ENCODE measurements at regions not wholly inside any gene's neighbourhood (a gene's known extent, or its start where the extent isn't known, plus 50 kb on each side); places are given as distances from the start of the nearest gene placed in this dataset.

- Mint-ChIP-seq H3K27ac (no peak overlapping the region), H3K4me1 (no peaks in the 10 kb centered on the region), H3K9me3 (peaks cover 9% of the 10 kb centered on the region), H3K4me3 (no peak overlapping the region), H3K36me3 (ENCODE audit: low read depth) (no peaks in the 10 kb centered on the region), H3K27me3 (ENCODE audit: low read depth) (no peaks in the 10 kb centered on the region)
- TF ChIP-seq CTCF (IDR thresholded peaks at IDR 0.05; ENCODE audit: unreplicated experiment in 3 of 3): no peak
Measured at GRCh38 chr6:19193624-19194023, 643.5 kb upstream of the ID4 start.

- H3K27ac Mint-ChIP-seq: no peak overlapping the region
- H3K4me3 Mint-ChIP-seq: no peak overlapping the region
- H3K27me3 Mint-ChIP-seq (ENCODE audit: low read depth): peaks cover 3% of the 10 kb centered on the region
- no peaks in the 10 kb centered on the region for H3K36me3 Mint-ChIP-seq (ENCODE audit: low read depth)
- no peak for TF ChIP-seq CTCF (IDR thresholded peaks at IDR 0.05; ENCODE audit: unreplicated experiment in 3 of 3)
- H3K9me3 Mint-ChIP-seq: peaks cover 40% of the 10 kb centered on the region
- H3K4me1 Mint-ChIP-seq: no peaks in the 10 kb centered on the region
Measured at GRCh38 chr6:19204445-19204844, 632.7 kb upstream of the ID4 start.

- no peaks in the 10 kb centered on the region for H3K4me1 Mint-ChIP-seq
Measured at GRCh38 chr6:19205076-19205475, 632.1 kb upstream of the ID4 start.

GRCh38 chr6:19209202-19209601, 628.0 kb upstream of the ID4 start:
- no peak for TF ChIP-seq CTCF (IDR thresholded peaks at IDR 0.05; ENCODE audit: unreplicated experiment in 3 of 3)
- Mint-ChIP-seq H3K4me1 (no peaks in the 10 kb centered on the region), H3K27ac (no peak overlapping the region), H3K27me3 (ENCODE audit: low read depth) (no peaks in the 10 kb centered on the region), H3K4me3 (no peak overlapping the region), H3K9me3 (peaks cover 16% of the 10 kb centered on the region), H3K36me3 (ENCODE audit: low read depth) (no peaks in the 10 kb centered on the region)

More at GRCh38 chr6:19205076-19205475, 632.1 kb upstream of the ID4 start:
- no peak overlapping the region for H3K27ac Mint-ChIP-seq
- no peak overlapping the region for H3K4me3 Mint-ChIP-seq
- no peaks in the 10 kb centered on the region for H3K36me3 Mint-ChIP-seq (ENCODE audit: low read depth)
- H3K27me3 Mint-ChIP-seq (ENCODE audit: low read depth): peaks cover 3% of the 10 kb centered on the region
- no peak for TF ChIP-seq CTCF (IDR thresholded peaks at IDR 0.05; ENCODE audit: unreplicated experiment in 3 of 3)
- peaks cover 39% of the 10 kb centered on the region for H3K9me3 Mint-ChIP-seq

GRCh38 chr6:19210849-19211590, 626.1 kb upstream of the ID4 start:
- Mint-ChIP-seq H3K4me1 (no peaks in the 10 kb centered on the region), H3K27me3 (ENCODE audit: low read depth) (no peaks in the 10 kb centered on the region), H3K9me3 (peaks cover 14% of the 10 kb centered on the region), H3K4me3 (no peak overlapping the region), H3K36me3 (ENCODE audit: low read depth) (no peaks in the 10 kb centered on the region), H3K27ac (no peak overlapping the region)
- peak in 1 of 3 experiments; percentile 15 for TF ChIP-seq CTCF (IDR thresholded peaks at IDR 0.05; ENCODE audit: unreplicated experiment in 3 of 3)

- Mint-ChIP-seq H3K9me3 (peaks cover 11% of the 10 kb centered on the region), H3K36me3 (ENCODE audit: low read depth) (no peaks in the 10 kb centered on the region), H3K4me1 (no peaks in the 10 kb centered on the region), H3K27ac (no peak overlapping the region), H3K27me3 (ENCODE audit: low read depth) (no peaks in the 10 kb centered on the region), H3K4me3 (no peak overlapping the region)
- no peak for TF ChIP-seq CTCF (IDR thresholded peaks at IDR 0.05; ENCODE audit: unreplicated experiment in 3 of 3)
Measured at GRCh38 chr6:19214231-19214630, 622.9 kb upstream of the ID4 start.

Measured in nephron (organoid).